Endodermal cell (in vitro differentiated cells): ENCODE measurements at regions not wholly inside any gene's neighbourhood (a gene's known extent, or its start where the extent isn't known, plus 50 kb on each side); places are given as distances from the start of the nearest gene placed in this dataset.
"Not testable (repeated sequence)": the region's sequence is repeated elsewhere in the genome, so short reads cannot be mapped to it uniquely, and the experiment has no call there.

Experiments used
- DNase-seq: peaks from one replicate; pipeline ENCODE4 v3.0.0-alpha.2; 2017
- H3K27ac ChIP-seq: 2 replicates; pipeline ENCODE4 v1.5.1; 2013; ENCODE audit warnings: mild to moderate bottlenecking, low read depth, low read length, moderate library complexity
- H3K27me3 ChIP-seq: 2 replicates; pipeline ENCODE4 v1.6.1; 2013; ENCODE audit warnings: mild to moderate bottlenecking, low read length, moderate library complexity; ENCODE audit not compliant: insufficient read depth, control insufficient read depth, poor library complexity, severe bottlenecking
- H3K36me3 ChIP-seq: 2 replicates; pipeline ENCODE4 v1.7.0; 2013; ENCODE audit warnings: mild to moderate bottlenecking, low read length, moderate library complexity; ENCODE audit not compliant: control insufficient read depth, insufficient read depth
- H3K4me1 ChIP-seq: one replicate; pipeline ENCODE4 v1.7.0; 2013; ENCODE audit warnings: low read length; ENCODE audit not compliant: control insufficient read depth, insufficient read depth
- H3K4me3 ChIP-seq: 2 replicates; pipeline ENCODE4 v1.5.1; 2013; ENCODE audit warnings: mild to moderate bottlenecking, low read length, moderate library complexity
- H3K9ac ChIP-seq: 2 replicates; pipeline ENCODE4 v1.6.1; 2013; ENCODE audit warnings: mild to moderate bottlenecking, low read length, moderate library complexity; ENCODE audit not compliant: poor library complexity, severe bottlenecking; ENCODE audit errors: extremely low read depth
- H3K9me3 ChIP-seq: 2 replicates; pipeline ENCODE4 v1.6.1; 2013; ENCODE audit warnings: mild to moderate bottlenecking, low read length, moderate library complexity; ENCODE audit not compliant: control insufficient read depth
- H3K27ac Mint-ChIP-seq: 2 replicates; pipeline ENCODE4 v1.8.0; 2020; ENCODE audit warnings: mixed read lengths
- H3K27me3 Mint-ChIP-seq: 2 replicates; pipeline ENCODE4 v1.8.0; 2021; ENCODE audit warnings: mild to moderate bottlenecking, mixed read lengths; ENCODE audit not compliant: insufficient read depth
- H3K36me3 Mint-ChIP-seq: 2 replicates; pipeline ENCODE4 v1.8.0; 2020; ENCODE audit warnings: low read depth, mixed read lengths
- H3K4me1 Mint-ChIP-seq: 2 replicates; pipeline ENCODE4 v1.8.0; 2020; ENCODE audit warnings: mixed read lengths
- H3K4me3 Mint-ChIP-seq: 2 replicates; pipeline ENCODE4 v1.8.0; 2020; ENCODE audit warnings: mild to moderate bottlenecking, moderate library complexity, mixed read lengths
- H3K9me3 Mint-ChIP-seq: 2 replicates; pipeline ENCODE4 v1.8.0; 2020; ENCODE audit warnings: mild to moderate bottlenecking, mixed read lengths
- CTCF ChIP-seq: fragments of 200-600 bp; sonication (generic); conservative IDR thresholded peaks from 2 replicates; pipeline ENCODE4 v1.5.0; 2021; ENCODE audit warnings: antibody characterized with exemption, mild to moderate bottlenecking
- WGBS, 2 experiments: methylation state at CpG; one replicate each; pipeline versions ENCODE4 v1.1.5 to v1.1.7; 2013; ENCODE audit warnings: missing lambda C conversion rate in 2 of 2, mixed read lengths in 1 of 2; ENCODE audit not compliant: insufficient coverage in 1 of 2, insufficient read length in 1 of 2; 5-methylcytosine and 5-hydroxymethylcytosine counted together

- WGBS, 2 experiments, result 68 to 91% methylated on average over 3 to 9 of the region's 9 CpGs
- Histone ChIP-seq H3K9ac (no peak overlapping the region), H3K27me3 (no peaks in the 10 kb centered on the region), H3K9me3 (no peaks in the 10 kb centered on the region), H3K4me3 (no peak overlapping the region), H3K36me3 (no peaks in the 10 kb centered on the region), H3K27ac (no peak overlapping the region), H3K4me1 (peaks cover 8% of the 10 kb centered on the region)
- peak; percentile 42 for TF ChIP-seq CTCF
- Mint-ChIP-seq H3K4me1 (peaks cover 15% of the 10 kb centered on the region), H3K27ac (no peak overlapping the region), H3K27me3 (peaks cover 6% of the 10 kb centered on the region), H3K9me3 (no peaks in the 10 kb centered on the region), H3K36me3 (no peaks in the 10 kb centered on the region), H3K4me3 (no peak overlapping the region)
- peak; percentile 70 for DNase-seq
Measured at GRCh38 chr4:173990869-173991210, 292.6 kb downstream of the FBXO8 start.

GRCh38 chr4:173990126-173990868 is 293.2 kb downstream of the FBXO8 start:
- Histone ChIP-seq H3K27me3 (no peaks in the 10 kb centered on the region), H3K36me3 (no peaks in the 10 kb centered on the region), H3K4me3 (no peak overlapping the region), H3K9me3 (no peaks in the 10 kb centered on the region), H3K27ac (no peak overlapping the region), H3K4me1 (peaks cover 8% of the 10 kb centered on the region), H3K9ac (no peak overlapping the region)
- H3K27ac Mint-ChIP-seq, result no peak overlapping the region
- DNase-seq, result peak; percentile 57
- peaks cover 15% of the 10 kb centered on the region for H3K4me1 Mint-ChIP-seq
- H3K4me3 Mint-ChIP-seq, result no peak overlapping the region
- H3K9me3 Mint-ChIP-seq, result no peaks in the 10 kb centered on the region
- H3K27me3 Mint-ChIP-seq, result peaks cover 3% of the 10 kb centered on the region
- TF ChIP-seq CTCF, result peak; percentile 86
- H3K36me3 Mint-ChIP-seq, result no peaks in the 10 kb centered on the region
- WGBS, 2 experiments, result 70 to 100% methylated on average over 2 to 5 of the region's 6 CpGs

- not testable (repeated sequence) for H3K36me3 Mint-ChIP-seq, H3K27ac Mint-ChIP-seq, H3K4me3 ChIP-seq, H3K4me1 ChIP-seq, H3K9me3 ChIP-seq, H3K4me1 Mint-ChIP-seq, H3K27me3 ChIP-seq, H3K27me3 Mint-ChIP-seq, H3K4me3 Mint-ChIP-seq, H3K27ac ChIP-seq, H3K36me3 ChIP-seq, DNase-seq, H3K9ac ChIP-seq
- peaks cover 22% of the 10 kb centered on the region for H3K9me3 Mint-ChIP-seq
- WGBS, 2 experiments, result no CpG with 5 or more reads among the region's 4 CpGs
Measured at GRCh38 chr4:173963523-173963922, 319.9 kb downstream of the FBXO8 start.

- no peaks in the 10 kb centered on the region for H3K4me1 ChIP-seq
- H3K4me1 Mint-ChIP-seq, result no peaks in the 10 kb centered on the region
- DNase-seq, result no peak
- no peak overlapping the region for H3K27ac ChIP-seq
- H3K4me3 ChIP-seq, result no peak overlapping the region
- no peaks in the 10 kb centered on the region for H3K9me3 ChIP-seq
- no peak for TF ChIP-seq CTCF
- no peaks in the 10 kb centered on the region for H3K27me3 Mint-ChIP-seq
- peaks cover under 1% of the 10 kb centered on the region for H3K9me3 Mint-ChIP-seq
- H3K36me3 ChIP-seq, result no peaks in the 10 kb centered on the region
- WGBS, 2 experiments, result 83 to 93% methylated on average over 4 to 5 of the region's 5 CpGs
- no peak overlapping the region for H3K9ac ChIP-seq
- H3K27me3 ChIP-seq, result no peaks in the 10 kb centered on the region
- no peaks in the 10 kb centered on the region for H3K36me3 Mint-ChIP-seq
- H3K27ac Mint-ChIP-seq, result no peak overlapping the region
- no peak overlapping the region for H3K4me3 Mint-ChIP-seq
Measured at GRCh38 chr4:173960398-173960797, 323.1 kb downstream of the FBXO8 start.
